HG03039 (cell line): ENCODE measurements at regions not wholly inside any gene's neighbourhood (a gene's known extent, or its start where the extent isn't known, plus 50 kb on each side); places are given as distances from the start of the nearest gene placed in this dataset.

ENCODE experiments used
- ATAC-seq: cut with Tn5 transposase; IDR thresholded peaks from one replicate; pipeline ENCODE4 v1.9.1; 2021; ENCODE audit warnings: mild to moderate bottlenecking, moderate library complexity; ENCODE audit not compliant: unreplicated experiment

DNA sequence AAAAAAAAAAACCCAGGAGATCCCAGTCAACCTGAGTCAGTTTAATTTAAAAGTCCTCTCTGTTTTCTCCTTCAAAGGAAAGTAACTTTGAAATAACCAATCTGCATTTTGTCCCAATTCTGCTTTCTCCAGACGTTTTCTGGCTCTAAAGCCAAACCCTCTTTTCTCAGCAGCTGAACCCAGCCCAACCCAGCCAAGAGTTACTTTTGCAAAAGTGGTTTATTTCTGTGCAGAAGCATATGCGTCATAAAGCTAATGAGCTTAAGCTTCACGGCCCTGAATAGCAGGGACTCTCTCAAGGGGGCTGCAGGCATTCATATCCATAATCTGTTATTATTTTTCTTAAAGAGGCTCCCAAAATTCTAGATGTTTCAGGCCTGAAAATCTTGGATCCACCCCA lies 176.6 kb downstream of the GALC start:
- ATAC-seq: no peak

DNA sequence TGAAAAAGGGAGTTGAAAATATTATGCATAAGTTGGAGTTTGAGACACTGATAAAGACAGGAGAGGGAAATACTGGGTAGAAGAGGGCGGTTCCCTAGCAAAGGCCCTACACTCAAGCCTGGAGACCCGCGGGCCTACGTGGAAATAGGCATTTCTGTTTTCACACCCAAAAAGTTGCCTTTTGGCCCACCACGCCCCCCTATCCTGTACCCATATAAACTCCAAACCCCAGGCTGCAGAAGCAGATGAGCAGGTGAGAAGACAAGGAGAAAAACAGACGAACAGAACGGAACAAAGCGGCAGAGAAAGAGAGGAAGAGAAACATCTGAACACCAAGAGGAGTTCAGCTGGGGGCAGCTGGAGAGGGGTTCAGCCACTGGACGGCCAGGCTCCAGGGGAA lies 177.9 kb downstream of the GALC start:
- no peak for ATAC-seq

DNA sequence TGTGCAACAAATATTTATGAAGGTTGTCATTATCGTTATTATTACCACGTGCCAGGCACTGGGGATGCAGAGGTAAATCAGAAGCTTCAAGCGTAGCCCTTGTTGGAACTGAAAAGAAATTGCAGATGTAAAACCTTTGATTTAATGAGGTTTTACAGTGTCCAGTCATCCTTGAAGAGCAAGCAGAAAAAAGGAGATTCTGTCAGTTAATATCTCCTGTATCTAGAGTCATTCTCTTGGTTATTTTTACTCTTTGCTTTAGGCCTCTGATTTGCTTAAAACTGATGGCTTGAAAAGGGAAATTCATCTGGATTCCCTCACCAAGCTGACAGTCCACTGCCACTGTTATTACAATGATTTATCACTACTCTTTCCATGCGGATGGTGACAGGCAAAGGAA lies 179.3 kb downstream of the GALC start:
- ATAC-seq: no peak

DNA sequence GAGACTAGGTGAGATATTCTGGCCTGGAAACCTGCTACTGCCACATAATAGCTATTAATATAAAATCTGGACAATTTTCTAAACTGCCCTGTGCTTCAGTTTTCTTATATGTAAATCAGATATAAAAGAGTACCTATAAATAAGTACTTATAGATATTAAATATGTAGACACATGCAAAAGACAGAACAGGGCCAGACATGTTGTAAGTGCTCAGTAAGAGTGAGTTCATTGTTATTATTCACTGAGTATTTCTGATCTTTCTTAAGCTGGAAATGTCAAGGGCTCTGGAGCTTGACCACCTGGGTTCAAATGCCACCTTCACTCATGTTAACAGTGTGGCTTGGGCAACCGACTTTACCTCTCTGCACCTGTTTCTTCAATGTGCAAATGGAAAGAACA lies 179.8 kb downstream of the GALC start:
- no peak for ATAC-seq

DNA sequence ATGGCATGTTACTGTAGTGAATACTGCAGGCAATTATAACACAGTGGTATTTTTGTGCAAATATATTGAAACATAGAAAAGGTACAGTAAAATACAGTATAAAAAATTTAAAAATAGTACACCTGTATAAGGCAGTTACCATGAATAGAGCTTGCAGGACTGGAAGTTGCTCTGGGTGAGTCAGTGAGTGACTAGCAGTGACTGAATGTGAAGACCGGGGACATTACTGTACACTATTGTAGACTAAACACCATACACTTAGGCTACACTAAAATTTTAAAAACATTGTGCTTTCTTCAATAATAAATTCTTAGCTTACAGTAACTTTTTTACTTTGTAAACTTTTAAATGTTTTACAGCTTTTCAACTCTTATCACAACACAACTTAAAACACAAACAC lies 181.7 kb downstream of the GALC start:
- no peak for ATAC-seq

DNA sequence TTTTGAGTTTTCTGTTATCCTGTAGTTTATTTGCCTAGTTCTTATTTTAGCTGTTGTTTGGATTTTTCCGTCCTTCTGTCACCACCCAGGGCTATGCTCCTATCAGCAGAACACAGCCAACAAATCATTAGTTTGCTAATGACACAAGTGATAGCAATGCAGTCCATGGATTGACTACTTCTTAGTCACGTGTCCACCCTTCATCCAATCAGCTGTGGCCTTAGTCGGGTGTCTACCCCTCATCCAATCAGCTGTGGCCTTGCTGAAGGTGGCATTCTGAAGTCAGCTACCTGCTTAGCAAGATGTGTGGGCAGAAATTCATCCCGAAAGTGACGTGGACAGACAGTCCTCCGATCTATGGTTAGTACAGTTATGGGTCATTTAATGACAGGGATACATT lies 182.3 kb downstream of the GALC start:
- ATAC-seq: no peak

DNA sequence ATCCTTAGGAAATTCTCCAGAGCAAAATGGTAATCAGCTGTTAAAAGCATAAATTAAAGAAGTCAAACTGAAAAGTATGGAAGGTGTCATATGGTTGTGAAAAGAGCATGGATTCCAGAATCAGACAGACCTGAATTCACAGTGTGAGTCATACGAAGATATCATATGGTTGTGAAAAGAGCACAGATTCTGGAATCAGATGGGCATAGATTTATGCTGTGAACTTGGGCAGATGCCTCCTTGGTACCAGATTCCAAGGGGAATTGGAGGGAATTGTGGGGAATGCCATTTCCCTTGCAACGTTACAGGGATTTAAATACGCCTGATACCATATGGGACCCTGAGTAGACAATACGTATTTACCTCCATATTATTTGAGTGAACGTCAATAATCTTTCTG lies 183.7 kb downstream of the GALC start:
- no peak for ATAC-seq

DNA sequence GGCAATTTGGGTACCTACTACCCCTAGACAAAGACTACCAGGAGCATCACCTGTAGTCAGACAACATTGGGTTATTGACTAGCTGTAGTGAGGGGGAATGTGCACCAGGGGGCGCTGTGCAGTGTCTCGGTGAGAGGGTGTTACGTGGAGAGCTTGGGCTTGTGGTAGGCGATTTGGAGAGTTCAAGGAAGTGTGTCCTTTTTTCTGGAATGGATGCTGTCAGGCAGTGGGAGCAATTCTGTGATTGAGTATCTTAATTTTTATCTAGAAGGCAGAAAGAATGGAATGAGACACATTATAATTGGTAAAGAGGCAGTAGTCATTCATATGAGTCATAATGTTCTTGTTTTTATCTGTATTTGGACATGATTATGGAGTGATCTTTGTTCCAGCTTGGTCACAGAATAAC lies 187.7 kb downstream of the GALC start:
- peak; percentile 81 for ATAC-seq

DNA sequence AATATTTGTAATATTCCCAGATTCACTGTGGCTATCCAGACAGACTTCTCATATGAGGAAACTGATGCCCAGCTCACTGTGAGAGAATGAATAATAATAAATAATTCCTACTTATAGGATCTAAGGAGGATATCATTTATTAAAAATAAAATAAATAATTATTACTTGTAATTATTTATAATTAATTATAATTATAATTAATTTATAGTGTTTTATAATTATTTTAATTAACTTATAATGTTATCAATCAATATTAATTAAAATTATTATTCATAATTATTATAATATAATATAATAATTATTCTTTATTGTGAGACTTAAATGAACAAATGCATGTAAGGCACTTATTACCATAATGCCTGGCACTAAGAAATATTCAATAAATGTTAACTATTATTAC lies 192.8 kb downstream of the GALC start:
- ATAC-seq: no peak

DNA sequence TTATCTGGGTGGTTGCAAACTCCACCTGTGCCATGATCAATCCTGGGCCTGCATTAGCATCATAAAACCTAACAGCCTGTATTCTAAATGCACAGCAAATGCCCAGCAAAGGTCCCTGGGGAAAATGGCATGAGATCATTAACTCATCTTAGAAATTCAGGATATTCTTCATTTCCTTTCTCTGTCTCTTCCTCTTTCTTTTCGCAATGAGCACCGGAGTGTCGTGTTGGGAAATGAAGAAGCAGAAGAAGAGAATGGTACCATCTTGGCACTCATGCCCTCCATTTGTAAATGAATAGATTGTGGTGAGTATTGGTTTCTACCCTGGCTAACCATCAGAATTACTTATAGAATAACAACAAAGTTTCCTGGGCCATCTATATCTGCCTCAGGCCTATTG lies 193.6 kb downstream of the GALC start:
- no peak for ATAC-seq

DNA sequence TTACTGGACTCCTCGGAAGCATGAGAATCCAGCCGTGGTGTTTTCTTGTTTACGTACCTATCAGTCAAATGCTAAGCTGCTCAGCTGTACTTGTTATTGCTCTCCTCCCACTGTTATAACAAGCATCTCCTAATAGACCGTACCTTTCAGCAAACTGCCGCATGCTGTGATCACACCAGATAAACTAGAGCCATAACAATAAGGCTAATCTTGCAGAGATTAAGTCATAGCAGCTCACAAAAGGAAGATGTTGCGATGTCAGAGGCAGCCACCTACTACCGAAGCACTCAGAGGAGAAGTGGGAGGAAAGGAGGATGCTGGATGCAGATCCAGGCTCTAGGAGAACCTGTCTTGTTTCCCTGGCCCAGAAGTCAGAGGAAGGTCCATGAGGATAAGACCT lies 196.0 kb downstream of the GALC start:
- no peak for ATAC-seq

DNA sequence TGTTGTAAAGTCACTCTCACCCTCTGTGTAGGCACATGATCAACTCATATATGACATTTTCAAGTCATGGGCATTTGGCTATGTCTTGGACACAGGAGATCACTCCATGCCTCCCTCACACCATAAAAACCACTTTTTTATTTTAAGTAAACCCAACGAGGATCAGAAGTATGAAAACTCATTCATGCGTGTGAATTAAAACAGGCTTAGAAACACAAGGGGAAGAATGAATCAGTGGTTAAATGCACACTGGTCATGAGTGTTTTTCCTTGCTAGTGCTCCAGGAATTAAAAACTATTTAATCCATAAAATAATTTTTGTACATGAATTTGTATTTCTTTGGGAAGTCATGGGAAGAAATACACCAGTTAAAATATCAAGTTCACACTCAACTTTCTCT lies 198.4 kb downstream of the GALC start:
- no peak for ATAC-seq

DNA sequence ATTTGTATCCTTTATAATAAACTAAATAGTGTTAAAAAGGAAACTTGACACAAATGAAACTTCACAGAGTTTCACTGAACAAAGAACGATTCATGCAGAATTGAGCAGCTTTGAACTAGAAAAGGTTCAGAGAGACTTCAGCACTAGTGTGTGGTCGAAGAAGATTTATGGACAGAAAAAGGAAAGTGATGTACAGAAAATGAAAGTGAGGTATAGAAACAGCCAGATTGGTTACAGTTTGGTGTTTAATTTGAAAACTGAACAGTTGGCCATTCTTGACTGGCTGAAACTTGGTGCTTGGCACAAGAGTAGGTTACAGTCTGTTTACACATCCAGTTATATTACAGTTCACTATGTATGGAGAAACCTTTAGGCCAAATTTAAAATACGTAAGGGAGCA lies 207.1 kb downstream of the GALC start:
- ATAC-seq: no peak

DNA sequence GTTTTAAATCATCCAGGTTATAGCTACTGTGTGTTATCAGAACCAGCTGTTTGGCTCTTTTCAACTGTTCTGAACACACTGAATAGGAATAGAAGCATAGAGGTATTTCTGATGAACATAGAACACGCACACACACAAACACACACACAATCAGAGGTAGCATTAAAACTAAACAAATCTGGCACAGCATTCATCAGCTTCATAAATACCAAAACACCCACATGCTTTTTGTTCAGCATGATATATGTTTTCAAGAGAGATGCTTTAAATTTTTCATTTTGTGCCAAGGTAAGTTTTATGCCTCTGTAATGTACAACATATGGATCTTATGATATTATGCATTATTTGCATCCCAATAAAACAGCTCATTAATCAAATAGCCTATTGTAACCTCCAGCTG lies 208.6 kb downstream of the GALC start:
- no peak for ATAC-seq

DNA sequence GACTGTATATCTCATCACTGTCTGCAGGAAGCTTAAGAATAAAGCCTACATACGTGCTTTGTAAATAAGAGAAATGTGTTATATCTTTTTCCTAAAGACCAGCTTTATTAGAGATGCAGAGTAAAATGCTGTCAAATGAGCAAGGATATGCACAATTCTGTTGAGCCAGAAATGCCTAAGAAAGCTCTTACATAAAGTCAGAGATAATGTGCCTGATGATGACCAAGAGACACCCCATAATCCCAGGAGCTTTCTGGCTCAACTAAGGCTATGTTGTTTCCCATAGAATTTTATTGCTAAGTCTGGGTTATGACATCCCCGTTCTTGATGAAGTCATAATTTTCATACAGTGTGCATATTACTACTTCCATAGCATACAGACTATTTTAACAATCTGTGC lies 209.9 kb downstream of the GALC start:
- ATAC-seq: no peak

DNA sequence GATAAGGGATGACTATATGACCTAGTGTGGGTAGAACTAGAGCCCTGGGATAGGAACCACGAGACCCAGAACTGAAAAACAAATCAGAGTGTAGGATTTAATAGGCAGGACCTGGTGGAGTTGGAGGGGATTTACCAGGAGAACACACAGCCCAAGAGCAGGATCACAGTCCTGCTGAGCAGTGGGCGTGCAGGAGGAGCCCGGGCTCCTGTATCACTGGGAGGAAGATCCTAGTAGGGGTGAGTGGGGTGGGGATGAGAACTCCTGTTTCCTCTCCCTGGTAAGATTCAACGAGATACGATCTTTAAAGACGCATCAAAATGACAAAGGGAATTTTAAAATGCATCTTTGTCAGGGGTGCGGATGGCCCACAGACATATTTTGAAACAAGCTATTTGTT lies 220.1 kb downstream of the GALC start:
- no peak for ATAC-seq

DNA sequence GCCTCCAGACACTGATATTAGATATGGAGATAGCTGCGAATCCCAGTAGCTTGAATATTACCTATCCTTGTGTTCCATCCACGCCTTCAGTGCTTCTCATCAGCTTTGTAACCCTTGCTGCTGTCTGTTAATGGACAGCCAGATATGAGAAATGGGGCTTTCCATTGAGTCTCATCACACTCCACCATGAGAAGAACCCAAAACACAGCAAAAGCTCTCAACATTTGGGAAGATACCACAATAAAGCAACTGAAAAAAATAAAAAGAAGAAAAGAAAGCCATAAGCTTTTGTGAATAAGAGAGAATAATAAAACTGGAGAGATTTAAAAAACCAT lies 225.4 kb downstream of the GALC start:
- peak; percentile 64 for ATAC-seq

DNA sequence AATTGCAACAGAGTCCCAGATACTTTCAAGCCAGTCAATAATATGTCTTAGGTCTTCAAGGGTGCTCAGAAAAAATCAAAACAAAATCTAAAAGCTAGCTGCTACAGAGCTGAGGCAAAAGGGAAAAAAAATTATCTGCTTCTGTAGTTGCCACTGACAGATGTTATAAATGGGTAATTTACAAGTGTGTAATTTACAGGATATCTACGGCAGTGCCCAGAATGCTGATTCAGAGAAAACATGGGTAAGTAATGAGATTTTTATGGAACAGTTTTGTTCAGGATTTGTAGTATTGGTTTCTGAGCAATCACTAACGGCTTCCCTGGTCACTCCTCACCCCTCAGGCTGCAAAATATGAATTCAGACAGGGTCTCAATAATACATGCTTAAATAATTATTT lies 234.1 kb downstream of the GALC start:
- ATAC-seq: no peak

DNA sequence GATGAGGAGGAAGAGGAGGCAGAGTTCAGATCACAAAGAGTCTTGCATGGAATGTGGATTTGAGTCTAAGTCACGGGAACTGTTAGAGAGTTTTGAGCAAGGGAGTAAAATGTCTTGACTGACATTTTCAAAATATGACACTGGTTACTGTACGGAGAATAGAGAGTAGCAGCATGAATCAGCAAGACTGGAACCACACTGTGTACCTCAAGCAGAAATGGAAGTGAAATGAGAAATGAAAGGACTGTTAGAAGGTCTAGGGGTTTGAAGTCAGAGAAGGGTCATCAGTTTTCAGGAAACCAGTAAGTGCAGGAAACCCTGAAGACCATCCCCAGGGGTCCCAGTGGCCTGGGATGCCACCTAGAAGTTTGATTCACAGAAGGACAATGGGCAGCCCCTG lies 236.3 kb downstream of the GALC start:
- no peak for ATAC-seq

DNA sequence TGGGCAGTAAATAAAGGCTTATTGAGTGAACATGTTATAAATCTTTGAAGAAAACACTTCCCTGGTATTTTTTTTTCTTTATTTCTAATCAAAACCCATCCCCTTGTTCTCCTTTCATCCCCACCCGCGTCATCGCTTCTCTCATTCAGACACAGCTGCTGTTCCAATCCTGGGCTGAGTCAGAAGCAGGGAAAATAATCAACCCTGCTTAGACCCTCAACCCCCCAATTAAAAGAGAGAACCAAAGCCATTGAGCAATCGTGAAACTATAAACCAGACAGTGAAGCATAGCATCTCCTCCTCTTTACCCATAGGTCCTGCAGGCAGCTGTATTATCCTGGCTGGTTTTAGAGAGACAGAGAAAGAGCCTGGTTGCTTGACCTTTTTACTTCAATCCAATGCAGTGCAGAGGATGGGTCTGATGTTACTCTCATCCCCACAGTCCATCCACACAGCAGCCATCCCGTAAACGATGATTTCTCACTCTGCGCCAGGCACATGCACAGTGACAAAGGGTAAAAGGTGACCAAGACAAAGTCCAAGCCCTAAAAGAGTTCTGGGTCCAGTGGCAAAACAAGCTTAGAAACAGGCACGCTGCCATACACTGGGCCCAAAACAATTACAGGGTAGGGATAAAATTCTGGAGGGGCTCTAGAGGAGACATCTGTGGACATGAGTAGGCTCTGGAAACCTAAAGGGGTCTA lies 238.3 kb downstream of the GALC start:
- ATAC-seq: no peak

DNA sequence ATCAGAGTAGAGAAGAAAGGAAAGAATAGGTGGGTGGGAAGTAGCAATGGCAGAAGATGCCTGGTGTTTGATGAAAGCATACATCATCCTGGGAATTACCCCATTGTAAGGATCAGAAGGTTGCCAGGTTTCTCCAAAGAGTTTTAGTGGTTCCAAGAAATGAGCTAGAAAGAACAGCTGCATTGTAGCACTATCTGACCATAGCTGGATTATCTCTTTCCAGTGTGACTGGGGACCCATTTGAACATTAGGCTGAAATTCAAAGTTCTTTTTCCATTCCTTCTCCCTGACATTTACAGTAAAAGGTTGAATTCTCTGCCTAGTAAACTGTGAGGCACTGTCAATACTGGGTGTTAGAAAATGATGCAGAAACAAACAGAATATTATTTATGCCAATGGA lies 244.4 kb downstream of the GALC start:
- ATAC-seq: no peak

DNA sequence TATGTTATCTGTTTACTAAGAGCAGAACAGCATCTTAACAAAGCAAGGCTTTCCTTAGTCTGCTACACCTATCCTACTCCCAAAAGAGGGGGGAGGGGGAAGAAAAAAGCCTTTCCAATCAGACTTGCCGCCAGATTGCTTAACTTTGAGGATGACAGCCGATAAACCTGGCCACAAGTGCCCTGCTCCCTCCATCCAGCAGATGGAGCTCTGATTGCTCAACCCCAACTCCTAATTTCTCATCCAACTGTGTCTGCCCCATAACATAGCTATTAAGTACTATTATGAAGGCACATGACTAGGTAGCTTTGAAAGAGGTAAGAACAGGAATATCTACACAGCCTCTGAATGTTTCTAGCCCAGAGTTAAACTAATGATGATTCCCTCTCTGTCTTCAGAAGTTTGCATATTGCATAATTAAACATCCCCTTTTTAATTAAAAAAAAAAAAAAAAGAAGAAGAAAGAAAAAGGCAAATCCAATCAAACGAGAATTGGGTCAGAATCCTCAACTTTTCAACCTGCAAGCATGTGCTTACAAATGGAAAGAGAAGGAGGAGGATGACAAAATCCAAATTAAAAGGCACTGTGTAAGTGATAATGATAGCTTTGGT lies 247.4 kb downstream of the GALC start:
- ATAC-seq: peak; percentile 77
